GM23248 (cell line): ENCODE measurements at regions not wholly inside any gene's neighbourhood (a gene's known extent, or its start where the extent isn't known, plus 50 kb on each side); places are given as distances from the start of the nearest gene placed in this dataset.

Source experiments
- DNase-seq: peaks from one replicate; pipeline ENCODE4 v3.0.0-alpha.2; 2015
- H2AFZ ChIP-seq: fragments of 200-600 bp; sonication (generic); 2 replicates; pipeline ENCODE4 v1.6.1; 2016; ENCODE audit warnings: antibody characterized with exemption
- H3F3A ChIP-seq: fragments of 200-600 bp; sonication (generic); 2 replicates; pipeline ENCODE4 v1.6.1; 2016; ENCODE audit warnings: mild to moderate bottlenecking, antibody characterized with exemption, mixed run types; ENCODE audit not compliant: insufficient read depth
- H3K27ac ChIP-seq: fragments of 200-600 bp; sonication (generic); 2 replicates; pipeline ENCODE4 v1.5.1; 2016; ENCODE audit warnings: mild to moderate bottlenecking
- H3K27me3 ChIP-seq: fragments of 200-600 bp; sonication (generic); replicated peaks from 2 replicates; pipeline ENCODE4 v1.6.1; 2016; ENCODE audit warnings: mild to moderate bottlenecking; ENCODE audit not compliant: insufficient read depth
- H3K36me3 ChIP-seq: fragments of 200-600 bp; sonication (generic); 2 replicates; pipeline ENCODE4 v1.6.1; 2016; ENCODE audit warnings: low read depth, mild to moderate bottlenecking
- H3K4me1 ChIP-seq: fragments of 200-600 bp; sonication (generic); 2 replicates; pipeline ENCODE4 v1.6.1; 2016; ENCODE audit warnings: mild to moderate bottlenecking; ENCODE audit not compliant: insufficient read depth
- H3K4me2 ChIP-seq: fragments of 200-600 bp; sonication (generic); one replicate; pipeline ENCODE4 v1.6.1; 2016; ENCODE audit warnings: mild to moderate bottlenecking; ENCODE audit not compliant: unreplicated experiment
- H3K4me3 ChIP-seq: fragments of 200-600 bp; sonication (generic); 2 replicates; pipeline ENCODE4 v1.5.1; 2016; ENCODE audit warnings: mild to moderate bottlenecking
- H3K79me2 ChIP-seq: fragments of 200-600 bp; sonication (generic); 2 replicates; pipeline ENCODE4 v1.6.1; 2016; ENCODE audit warnings: mild to moderate bottlenecking; ENCODE audit not compliant: insufficient read depth
- H3K9ac ChIP-seq: fragments of 200-600 bp; sonication (generic); 2 replicates; pipeline ENCODE4 v1.6.1; 2016; ENCODE audit warnings: mild to moderate bottlenecking
- H3K9me2 ChIP-seq: fragments of 200-600 bp; sonication (generic); 2 replicates; pipeline ENCODE4 v1.6.1; 2016; ENCODE audit warnings: mixed run types, mild to moderate bottlenecking, moderate library complexity; ENCODE audit not compliant: insufficient read depth
- H3K9me3 ChIP-seq: fragments of 200-600 bp; sonication (generic); one replicate; pipeline ENCODE4 v1.6.1; 2017; ENCODE audit warnings: low read depth
- H4K20me1 ChIP-seq: fragments of 200-600 bp; sonication (generic); 2 replicates; pipeline ENCODE4 v1.6.0; 2016; ENCODE audit not compliant: insufficient read depth
- EZH2 ChIP-seq: fragments of 200-600 bp; sonication (generic); IDR thresholded peaks from 2 replicates; pipeline ENCODE4 v1.6.1; 2018; ENCODE audit warnings: antibody characterized with exemption, mild to moderate bottlenecking; ENCODE audit not compliant: insufficient read depth, poor library complexity, severe bottlenecking
- EZH2phosphoT487 ChIP-seq: fragments of 200-600 bp; sonication (generic); IDR thresholded peaks from 2 replicates; pipeline ENCODE4 v1.6.1; 2018; ENCODE audit warnings: antibody characterized with exemption, moderate library complexity, mild to moderate bottlenecking, low read depth; ENCODE audit not compliant: insufficient read depth
- WGBS, 2 experiments: methylation state at CpG; one replicate each; pipeline ENCODE4 v1.1.6; 2015 to 2017; ENCODE audit warnings: low lambda C conversion rate in 2 of 2, low coverage in 1 of 2; ENCODE audit errors: missing lambda C conversion rate in 2 of 2; 5-methylcytosine and 5-hydroxymethylcytosine counted together
- in situ Hi-C: fragments of 300-500 bp; cut with MboI; formaldehyde crosslinking; loops from 2 replicates; pipeline ENCODE4 v1.15.0; 2020

DNA sequence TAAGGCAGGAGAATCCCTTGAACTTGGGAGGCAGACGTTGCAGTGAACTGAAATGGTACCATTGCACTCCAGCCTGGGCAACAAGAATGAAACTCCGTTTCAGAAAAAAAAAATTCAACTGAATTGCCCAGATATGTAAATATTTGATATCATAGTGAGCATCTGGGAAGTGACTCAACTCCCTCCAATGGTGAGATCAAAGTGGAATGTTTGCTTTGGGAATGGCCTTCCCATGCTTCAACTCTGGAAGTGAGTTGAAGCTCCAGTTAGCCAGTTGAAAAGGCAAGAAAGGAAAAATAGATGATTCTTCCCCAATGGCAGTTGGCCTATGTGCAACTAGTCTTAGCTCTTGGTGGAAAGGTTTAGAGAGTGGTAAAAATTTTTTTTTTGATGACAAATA lies 131.6 kb upstream of the CMC1 start:
- no peak for DNase-seq
- H4K20me1 ChIP-seq: no peaks in the 10 kb centered on the region
- no peak for TF ChIP-seq EZH2
- no peak for TF ChIP-seq EZH2phosphoT487
- WGBS, 2 experiments: 40 to 41% methylated on average over 2 of the region's 2 CpGs
- no peak overlapping the region for H2AFZ ChIP-seq
- H3K27me3 ChIP-seq: no peaks in the 10 kb centered on the region
- no peak overlapping the region for H3K9ac ChIP-seq
- in situ Hi-C loops: no loop called here
- H3K27ac ChIP-seq: no peak overlapping the region
- H3K9me3 ChIP-seq: no peaks in the 10 kb centered on the region
- H3K79me2 ChIP-seq: no peaks in the 10 kb centered on the region
- no peaks in the 10 kb centered on the region for H3K36me3 ChIP-seq
- H3K4me2 ChIP-seq: no peak overlapping the region
- H3F3A ChIP-seq: no peaks in the 10 kb centered on the region
- no peaks in the 10 kb centered on the region for H3K4me1 ChIP-seq
- no peak overlapping the region for H3K4me3 ChIP-seq
- H3K9me2 ChIP-seq: 0 out of 2 replicates have a peak, but pooled peaks cover 4% of the 10 kb centered on the region

DNA sequence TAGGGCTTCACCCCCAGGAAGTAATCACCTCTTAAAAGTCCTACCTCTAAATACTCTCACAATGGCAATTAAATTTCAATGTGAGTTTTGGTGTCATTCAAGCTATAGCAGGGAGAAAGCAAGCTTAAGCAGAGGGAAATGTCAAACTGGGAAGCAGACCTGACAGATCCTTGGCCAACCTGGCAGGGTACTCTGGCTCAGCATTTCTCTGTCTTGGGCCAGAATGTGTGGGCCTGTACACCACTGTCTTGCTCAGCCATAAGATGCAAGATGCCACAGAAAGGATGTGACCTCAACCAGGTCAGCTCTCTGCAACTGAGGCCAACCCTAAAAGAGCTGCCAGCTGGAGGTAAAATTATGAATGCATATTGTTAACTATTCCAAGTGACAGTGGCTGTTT lies 130.6 kb upstream of the CMC1 start:
- DNase-seq: no peak
- Histone ChIP-seq H3K4me2 (no peak overlapping the region), H3K27ac (no peak overlapping the region), H3K36me3 (no peaks in the 10 kb centered on the region), H3F3A (no peaks in the 10 kb centered on the region), H3K4me3 (no peak overlapping the region), H3K9ac (no peak overlapping the region), H2AFZ (no peak overlapping the region), H3K79me2 (no peaks in the 10 kb centered on the region), H3K4me1 (no peaks in the 10 kb centered on the region), H3K9me3 (no peaks in the 10 kb centered on the region), H3K9me2 (0 out of 2 replicates have a peak, but pooled peaks cover 4% of the 10 kb centered on the region), H4K20me1 (no peaks in the 10 kb centered on the region), H3K27me3 (no peaks in the 10 kb centered on the region)
- TF ChIP-seq EZH2phosphoT487 (no peak), EZH2 (no peak)
- in situ Hi-C loops: no loop called here

DNA sequence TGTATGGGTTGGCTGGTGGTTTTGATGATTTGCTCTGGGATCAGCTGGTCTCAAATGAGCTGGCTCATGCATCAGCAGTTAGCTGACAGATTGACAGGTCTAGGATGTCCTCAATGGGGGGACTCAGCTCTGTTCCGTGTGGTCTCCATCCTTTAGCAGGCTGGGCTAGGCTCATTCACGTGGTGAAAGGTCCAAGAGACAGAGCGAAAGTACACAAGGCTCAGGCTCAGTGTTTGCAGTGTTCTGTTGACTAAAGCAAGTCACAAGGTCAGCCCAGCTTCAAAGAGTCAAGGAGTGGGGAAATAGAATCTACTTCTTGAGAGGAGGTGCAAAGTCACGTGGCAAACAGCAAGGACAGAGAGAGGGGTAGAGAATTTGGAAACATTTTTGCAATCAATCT lies 126.5 kb upstream of the CMC1 start:
- Histone ChIP-seq H3K4me1 (no peaks in the 10 kb centered on the region), H3K27ac (no peak overlapping the region), H4K20me1 (no peaks in the 10 kb centered on the region), H3K27me3 (no peaks in the 10 kb centered on the region), H3K9me2 (no peaks in the 10 kb centered on the region), H3K4me3 (no peak overlapping the region), H3K79me2 (no peaks in the 10 kb centered on the region), H3K9me3 (no peaks in the 10 kb centered on the region), H3K36me3 (no peaks in the 10 kb centered on the region), H3K9ac (no peak overlapping the region), H3K4me2 (no peak overlapping the region), H3F3A (no peaks in the 10 kb centered on the region), H2AFZ (no peak overlapping the region)
- no peak for TF ChIP-seq EZH2phosphoT487
- no peak for TF ChIP-seq EZH2
- in situ Hi-C loops: no loop called here
- whole genome bisulfite sequencing, 2 experiments: 38 to 50% methylated on average over 4 of the region's 4 CpGs
- no peak for DNase-seq

DNA sequence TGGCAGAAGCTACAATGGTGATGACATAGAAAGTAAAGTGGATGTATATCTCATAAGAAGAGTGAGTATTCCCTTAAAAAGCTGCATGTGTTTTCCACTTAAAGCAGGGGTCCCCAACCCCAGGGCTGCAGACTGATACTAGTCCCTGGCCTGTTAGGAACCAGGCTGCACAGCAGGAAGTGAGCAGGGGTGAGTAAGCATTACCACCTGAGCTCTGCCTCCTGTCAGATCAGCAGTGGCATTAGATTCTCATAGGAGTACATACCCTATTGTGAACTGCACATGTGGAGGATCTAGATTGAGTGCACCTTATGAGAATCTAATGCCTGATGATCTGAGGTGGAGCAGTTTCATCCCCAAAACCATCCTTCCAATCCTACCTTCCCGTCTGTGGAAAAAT lies 126.1 kb upstream of the CMC1 start:
- Histone ChIP-seq H3K4me2 (no peak overlapping the region), H3K27ac (no peak overlapping the region), H3K4me3 (no peak overlapping the region), H3K27me3 (no peaks in the 10 kb centered on the region), H2AFZ (no peak overlapping the region), H3F3A (no peaks in the 10 kb centered on the region), H3K9ac (no peak overlapping the region), H3K9me3 (no peaks in the 10 kb centered on the region), H3K4me1 (no peaks in the 10 kb centered on the region), H3K9me2 (no peaks in the 10 kb centered on the region), H4K20me1 (no peaks in the 10 kb centered on the region), H3K79me2 (no peaks in the 10 kb centered on the region), H3K36me3 (no peaks in the 10 kb centered on the region)
- TF ChIP-seq EZH2 (no peak), EZH2phosphoT487 (no peak)
- no peak for DNase-seq
- WGBS, 2 experiments: 66 to 80% methylated on average over 1 of the region's 1 CpG
- in situ Hi-C loops: no loop called here

DNA sequence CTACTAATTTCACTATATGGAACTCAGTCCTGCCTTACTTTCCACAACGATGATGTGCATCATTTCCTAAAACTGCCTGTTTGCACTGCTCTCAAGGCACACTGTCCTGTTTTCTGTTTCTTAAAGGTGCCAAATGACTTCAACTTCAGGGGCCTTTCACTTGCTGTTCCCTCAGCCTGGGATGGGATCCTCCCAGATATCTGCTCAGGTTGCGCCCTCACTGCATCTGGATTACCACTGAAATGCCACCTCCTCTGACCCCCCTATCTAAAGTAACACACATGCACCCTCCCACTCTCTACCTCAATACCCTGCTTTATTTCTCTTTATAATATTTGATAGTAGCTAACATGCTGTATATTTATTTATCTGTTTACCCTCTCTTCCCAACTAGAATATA lies 123.8 kb upstream of the CMC1 start:
- WGBS, 2 experiments: 73 to 83% methylated on average over 2 of the region's 2 CpGs
- Histone ChIP-seq H3F3A (no peaks in the 10 kb centered on the region), H3K9ac (no peak overlapping the region), H3K27ac (no peak overlapping the region), H3K9me2 (no peaks in the 10 kb centered on the region), H3K36me3 (no peaks in the 10 kb centered on the region), H3K4me1 (no peaks in the 10 kb centered on the region), H3K27me3 (no peaks in the 10 kb centered on the region), H3K4me2 (no peak overlapping the region), H3K9me3 (no peaks in the 10 kb centered on the region), H3K4me3 (no peak overlapping the region), H3K79me2 (no peaks in the 10 kb centered on the region), H4K20me1 (no peaks in the 10 kb centered on the region), H2AFZ (no peak overlapping the region)
- TF ChIP-seq EZH2 (no peak), EZH2phosphoT487 (no peak)
- in situ Hi-C loops: no loop called here
- no peak for DNase-seq
